VCaP (cell line): ENCODE measurements at regions not wholly inside any gene's neighbourhood (a gene's known extent, or its start where the extent isn't known, plus 50 kb on each side); places are given as distances from the start of the nearest gene placed in this dataset.
"Not testable (repeated sequence)": the region's sequence is repeated elsewhere in the genome, so short reads cannot be mapped to it uniquely, and the experiment has no call there.

Experiments used
- H3K27ac ChIP-seq: fragments of 450-650 bp; 2 replicates; pipeline ENCODE4 v1.5.1; 2017
- TF ChIP-seq, protein P1 (sequence below): fragments of 450-650 bp; conservative IDR thresholded peaks from 2 replicates; pipeline ENCODE4 v1.5.1; 2017; ENCODE audit warnings: mild to moderate bottlenecking, moderate library complexity

DNA sequence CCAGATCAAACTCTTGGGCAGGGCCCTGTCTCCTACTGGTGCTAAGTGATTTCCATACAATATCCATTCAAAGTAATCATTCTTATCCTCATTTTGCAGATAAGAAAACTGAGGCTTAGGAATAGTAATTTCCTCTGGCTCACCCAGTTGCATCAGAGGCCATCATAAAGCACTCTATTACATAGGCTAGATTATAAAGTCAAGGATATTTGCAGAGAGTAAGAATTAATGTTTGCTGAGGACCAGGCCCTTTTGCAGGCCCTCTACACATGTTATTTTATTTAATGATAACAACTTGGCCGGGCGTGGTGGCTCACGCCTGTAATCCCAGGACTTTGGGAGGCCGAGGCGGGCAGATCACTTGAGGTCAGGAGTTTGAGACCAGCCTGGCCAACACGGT lies 316.8 kb downstream of the ZNF674 start:
- TF ChIP-seq, protein P1, sequence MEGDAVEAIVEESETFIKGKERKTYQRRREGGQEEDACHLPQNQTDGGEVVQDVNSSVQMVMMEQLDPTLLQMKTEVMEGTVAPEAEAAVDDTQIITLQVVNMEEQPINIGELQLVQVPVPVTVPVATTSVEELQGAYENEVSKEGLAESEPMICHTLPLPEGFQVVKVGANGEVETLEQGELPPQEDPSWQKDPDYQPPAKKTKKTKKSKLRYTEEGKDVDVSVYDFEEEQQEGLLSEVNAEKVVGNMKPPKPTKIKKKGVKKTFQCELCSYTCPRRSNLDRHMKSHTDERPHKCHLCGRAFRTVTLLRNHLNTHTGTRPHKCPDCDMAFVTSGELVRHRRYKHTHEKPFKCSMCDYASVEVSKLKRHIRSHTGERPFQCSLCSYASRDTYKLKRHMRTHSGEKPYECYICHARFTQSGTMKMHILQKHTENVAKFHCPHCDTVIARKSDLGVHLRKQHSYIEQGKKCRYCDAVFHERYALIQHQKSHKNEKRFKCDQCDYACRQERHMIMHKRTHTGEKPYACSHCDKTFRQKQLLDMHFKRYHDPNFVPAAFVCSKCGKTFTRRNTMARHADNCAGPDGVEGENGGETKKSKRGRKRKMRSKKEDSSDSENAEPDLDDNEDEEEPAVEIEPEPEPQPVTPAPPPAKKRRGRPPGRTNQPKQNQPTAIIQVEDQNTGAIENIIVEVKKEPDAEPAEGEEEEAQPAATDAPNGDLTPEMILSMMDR, result no peak
- H3K27ac ChIP-seq, result no peak overlapping the region

DNA sequence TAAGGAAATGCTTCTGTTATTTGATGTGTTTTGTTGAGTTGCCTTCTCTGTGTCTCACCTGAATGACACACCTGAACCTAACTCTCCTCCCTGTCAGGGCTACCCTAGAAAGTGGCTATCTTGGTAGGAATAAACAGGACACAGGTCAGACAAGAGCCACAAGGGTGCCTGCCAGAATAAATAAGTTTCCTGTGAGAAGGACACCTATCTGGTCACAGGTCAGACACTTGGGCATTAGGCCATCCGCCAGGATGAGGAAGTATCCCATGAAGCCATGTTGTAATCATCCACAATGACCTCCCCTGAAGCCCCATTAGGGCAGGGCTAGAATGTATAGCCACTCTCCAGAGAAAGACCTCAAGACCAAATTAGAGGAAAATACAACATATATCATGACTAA lies 318.8 kb downstream of the ZNF674 start:
- no peak overlapping the region for H3K27ac ChIP-seq
- TF ChIP-seq, protein P1, result no peak

DNA sequence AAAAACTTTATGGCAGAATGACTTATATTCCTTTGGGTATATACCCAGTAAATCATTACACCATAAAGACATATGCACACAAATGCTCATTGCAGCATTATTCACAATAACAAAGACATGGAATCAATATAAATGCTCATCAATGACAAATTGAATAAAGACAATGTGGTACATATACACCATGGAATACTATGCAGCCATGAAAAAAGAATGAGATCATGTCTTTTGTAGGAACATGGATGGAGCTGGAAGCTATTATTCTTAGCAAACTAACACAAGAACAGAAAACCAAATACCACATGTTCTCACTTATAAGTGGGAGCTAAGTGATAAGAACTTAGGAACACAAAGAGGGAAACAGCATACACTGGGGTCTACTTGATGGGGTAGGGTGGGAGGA lies 321.7 kb downstream of the ZNF674 start:
- not testable (repeated sequence) for H3K27ac ChIP-seq

DNA sequence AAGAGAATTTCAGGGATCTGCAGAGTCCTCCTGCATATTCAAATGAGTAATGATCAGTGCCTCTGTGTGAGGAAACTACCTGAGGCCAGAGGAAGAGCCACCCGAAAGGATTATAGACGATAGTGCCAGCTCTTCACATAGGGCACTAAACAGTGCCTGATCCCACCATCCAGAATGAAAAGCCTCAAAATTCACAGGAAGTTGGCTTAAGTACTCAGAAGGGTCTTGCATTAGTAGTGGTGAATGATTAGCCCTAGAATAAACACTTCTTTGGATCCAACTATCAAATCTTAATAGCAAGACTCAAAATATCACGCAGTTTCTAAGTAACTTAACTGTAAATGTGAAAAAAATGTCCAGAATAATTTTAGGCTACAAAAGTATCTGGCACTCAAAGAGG lies 324.4 kb downstream of the ZNF674 start:
- TF ChIP-seq, protein P1, result no peak

DNA sequence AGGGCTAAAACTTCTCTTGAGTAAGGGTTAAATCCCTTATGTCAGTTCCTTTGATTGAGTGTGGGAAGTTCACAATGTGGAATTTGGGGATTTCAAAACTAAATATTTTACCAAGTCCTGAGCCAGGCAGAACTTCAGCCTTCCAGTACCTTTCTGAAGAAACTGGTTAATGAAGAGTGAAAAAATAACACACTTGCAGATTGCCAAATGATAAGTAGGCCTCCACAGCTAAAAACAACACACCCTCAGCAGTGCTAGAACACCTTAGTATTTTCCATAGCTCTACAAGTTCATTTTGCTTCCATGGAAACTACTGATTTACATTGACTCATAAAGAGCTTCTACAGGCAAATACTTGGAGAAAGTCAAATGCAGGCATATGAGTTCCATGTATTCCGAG lies 326.8 kb downstream of the ZNF674 start:
- TF ChIP-seq, protein P1, result no peak
- no peak overlapping the region for H3K27ac ChIP-seq

More for the DNA sequence above, 324.4 kb downstream of the ZNF674 start:
- no peak overlapping the region for H3K27ac ChIP-seq

DNA sequence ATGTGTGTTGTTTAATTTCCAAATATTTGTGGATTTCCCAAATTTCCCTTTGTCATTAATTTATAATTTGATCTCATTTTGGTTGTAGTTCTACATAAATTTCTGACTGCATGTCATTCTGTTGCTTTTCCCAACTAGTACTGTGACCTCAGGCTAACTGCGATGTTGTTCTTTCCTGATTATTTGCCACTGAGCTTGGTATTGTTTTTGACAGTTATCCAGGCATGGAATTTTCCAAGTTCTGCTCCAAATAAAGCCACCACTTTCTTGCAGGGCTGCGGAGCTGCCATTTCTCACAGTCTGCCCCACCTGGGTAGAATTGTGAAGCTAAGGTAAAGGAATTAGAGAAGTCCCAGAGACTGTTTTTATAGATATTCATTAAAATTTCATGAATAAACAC lies 328.8 kb downstream of the ZNF674 start:
- TF ChIP-seq, protein P1, result no peak

DNA sequence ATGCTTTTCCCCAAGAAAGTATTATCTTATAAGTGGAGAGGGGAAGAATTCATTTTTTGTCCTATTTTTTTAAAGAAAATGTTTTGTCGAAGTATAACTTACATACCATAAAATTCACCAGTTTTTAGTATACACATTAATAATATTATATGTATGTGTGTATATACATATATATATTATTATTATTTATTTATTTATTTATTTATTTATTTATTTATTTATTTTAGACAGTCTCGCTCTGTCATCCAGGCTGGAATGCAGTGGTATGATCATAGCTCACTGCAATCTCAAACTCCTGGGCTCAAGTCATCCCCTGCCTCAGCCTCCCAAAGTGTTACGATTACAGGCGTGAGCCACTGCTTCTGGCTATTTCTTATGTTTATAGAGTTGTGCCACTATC lies 334.1 kb downstream of the ZNF674 start:
- TF ChIP-seq, protein P1, result no peak
- H3K27ac ChIP-seq, result no peak overlapping the region

More for the DNA sequence above, 328.8 kb downstream of the ZNF674 start:
- no peak overlapping the region for H3K27ac ChIP-seq

DNA sequence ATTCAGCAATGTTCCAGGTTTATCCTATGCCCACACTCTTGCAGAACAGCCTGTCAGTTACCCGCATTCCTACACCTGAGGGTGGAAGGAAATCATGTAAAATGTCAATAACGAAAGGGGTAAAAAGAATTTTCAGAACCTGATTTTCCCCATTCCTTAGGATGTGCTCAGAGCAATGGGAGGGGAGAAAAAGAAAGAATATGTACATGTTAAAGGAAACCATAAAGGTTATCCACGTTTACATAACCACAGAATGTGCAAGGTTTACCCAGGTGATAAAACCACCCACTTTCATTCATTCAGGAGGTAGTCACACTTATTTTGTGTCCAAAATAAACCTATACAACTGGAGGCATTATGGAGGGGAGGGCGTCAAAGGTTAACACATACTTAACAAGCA lies 335.5 kb downstream of the ZNF674 start:
- H3K27ac ChIP-seq, result no peak overlapping the region
- TF ChIP-seq, protein P1, result no peak
